ENCODE measurements at regions not wholly inside any gene's neighbourhood (a gene's known extent, or its start where the extent isn't known, plus 50 kb on each side); places are given as distances from the start of the nearest gene placed in this dataset.

DNA sequence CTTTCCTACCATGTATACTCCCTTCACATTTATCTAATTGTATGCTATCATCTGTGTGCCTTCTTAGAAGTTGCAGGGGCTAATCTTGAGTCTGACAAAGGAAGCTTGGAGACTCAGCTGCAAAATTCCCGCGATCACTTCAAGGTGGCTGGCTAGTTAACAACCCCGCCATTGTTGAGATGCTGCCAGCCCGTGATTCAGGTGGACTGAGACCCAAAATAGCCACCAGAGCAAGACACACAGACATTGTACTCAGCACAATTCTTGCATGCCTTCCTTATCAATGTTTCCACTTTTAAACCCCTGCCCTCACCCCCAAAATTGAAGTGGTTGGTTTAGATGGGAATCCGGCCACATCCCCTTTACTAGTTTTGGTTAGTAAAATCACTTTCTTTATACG is 225.8 kb upstream of the ZNF717 start:
- no peak for ATAC-seq

GRCh38 chr3:76015496-76015895 is 230.1 kb upstream of the ZNF717 start:
- no peak for ATAC-seq

DNA sequence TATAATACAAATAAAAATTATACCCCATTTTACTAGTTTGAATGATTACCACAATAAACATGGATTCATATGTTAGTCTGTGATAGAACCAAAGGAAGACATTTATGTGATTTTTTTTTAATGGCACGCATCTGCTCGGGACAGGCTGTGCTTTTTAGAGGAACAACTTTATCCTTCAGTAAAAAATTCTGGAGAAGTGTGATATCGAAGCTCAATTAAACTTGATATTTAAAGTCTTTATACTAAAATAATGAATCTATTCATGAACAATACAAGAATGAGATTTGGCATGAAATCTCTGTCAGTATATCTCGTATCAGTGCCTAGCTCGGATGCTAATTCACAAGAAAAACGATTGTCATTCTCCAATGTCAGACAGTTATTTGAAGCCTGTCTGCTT is 230.8 kb upstream of the ZNF717 start:
- no peak for ATAC-seq

GRCh38 chr3:76016769-76017439 is 231.6 kb upstream of the ZNF717 start:
- no peak for ATAC-seq

GRCh38 chr3:76021376-76021775 is 236.0 kb upstream of the ZNF717 start:
- ATAC-seq = no peak

GRCh38 chr3:76024640-76025039 is 239.3 kb upstream of the ZNF717 start:
- peak; percentile 56 for ATAC-seq

- ATAC-seq = no peak
These were observed 240.2 kb upstream of the ZNF717 start for GRCh38 chr3:76025561-76025960.

DNA sequence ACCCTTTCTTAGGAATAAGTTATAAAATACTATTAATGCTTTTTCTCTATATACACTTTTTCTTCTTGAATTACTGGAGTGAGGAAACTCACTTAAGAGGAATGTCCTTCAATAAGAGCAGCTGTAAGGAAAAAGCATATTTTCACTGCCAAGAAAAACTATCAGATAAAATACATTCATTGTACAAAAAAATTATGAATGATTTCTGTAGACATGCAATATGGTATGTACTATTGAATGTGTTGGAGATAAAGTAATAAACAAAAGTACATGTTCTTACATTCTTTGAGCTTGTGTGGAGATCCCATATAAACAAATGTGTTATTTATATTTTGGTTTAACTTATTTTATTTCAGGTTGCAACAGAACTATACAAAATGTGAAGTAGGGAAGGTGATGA is 241.0 kb upstream of the ZNF717 start:
- ATAC-seq = no peak

- no peak for ATAC-seq
These were observed 243.4 kb upstream of the ZNF717 start for GRCh38 chr3:76028774-76029173.

DNA sequence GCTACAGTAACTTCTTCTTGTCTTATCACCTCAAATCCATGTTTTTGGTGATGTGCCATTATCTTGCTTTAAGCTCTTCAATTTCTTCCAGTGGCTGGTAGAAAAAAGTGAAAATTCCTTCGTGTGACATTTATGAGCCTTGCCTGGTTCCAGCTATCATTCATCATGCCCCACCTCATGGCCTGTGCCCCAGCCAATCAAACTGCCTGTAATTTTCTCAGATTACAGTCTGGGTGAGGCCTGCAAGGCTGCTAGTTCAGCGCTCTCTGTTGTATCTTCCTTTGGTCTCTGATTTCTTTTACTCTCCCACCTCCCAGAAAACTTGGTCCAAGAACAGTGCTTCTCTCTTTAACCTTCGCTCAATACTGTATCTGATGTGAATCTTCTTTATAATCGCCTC is 249.3 kb upstream of the ZNF717 start:
- no peak for ATAC-seq

- no peak for ATAC-seq
These were observed 249.8 kb upstream of the ZNF717 start for GRCh38 chr3:76035117-76035516.

DNA sequence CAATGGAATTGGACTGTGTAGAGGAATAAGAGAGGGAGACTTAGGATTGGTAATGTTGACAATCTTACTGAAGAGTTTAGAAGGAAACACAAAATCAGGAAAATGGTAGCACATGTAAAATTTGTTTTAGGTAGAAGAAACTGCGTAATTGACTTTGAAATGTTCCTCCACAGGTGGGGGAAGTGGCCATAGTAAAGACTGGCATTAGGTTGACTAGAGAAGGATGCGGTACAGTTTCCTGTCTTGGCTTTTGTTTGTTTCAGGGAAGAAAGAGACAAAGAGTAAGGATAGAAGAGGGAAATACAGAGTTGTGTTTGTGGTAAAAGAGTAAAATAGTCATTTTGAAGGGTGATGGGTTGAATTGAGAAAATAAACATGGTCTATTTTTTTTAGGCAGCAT is 253.6 kb upstream of the ZNF717 start:
- no peak for ATAC-seq

DNA sequence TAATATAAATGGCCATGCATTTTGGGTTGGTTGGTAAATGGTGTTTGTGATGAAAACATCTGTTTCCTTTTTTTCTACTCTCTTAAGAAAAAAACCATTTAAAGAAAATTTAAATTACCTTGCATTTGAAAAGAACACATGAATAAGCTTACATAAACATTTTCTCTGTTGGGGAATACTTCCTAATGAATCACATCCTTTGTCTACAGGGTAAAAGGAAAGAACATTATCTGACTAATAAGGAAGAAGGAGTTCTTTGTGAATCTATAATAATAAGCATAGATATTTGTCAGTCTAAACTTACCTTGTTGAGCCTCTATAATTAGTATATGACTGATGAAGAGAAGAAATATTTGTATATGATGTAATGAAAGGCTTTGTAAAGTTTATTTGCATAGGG is 254.1 kb upstream of the ZNF717 start:
- ATAC-seq = peak; percentile 96

GRCh38 chr3:76040946-76041345 is 255.6 kb upstream of the ZNF717 start:
- no peak for ATAC-seq

DNA sequence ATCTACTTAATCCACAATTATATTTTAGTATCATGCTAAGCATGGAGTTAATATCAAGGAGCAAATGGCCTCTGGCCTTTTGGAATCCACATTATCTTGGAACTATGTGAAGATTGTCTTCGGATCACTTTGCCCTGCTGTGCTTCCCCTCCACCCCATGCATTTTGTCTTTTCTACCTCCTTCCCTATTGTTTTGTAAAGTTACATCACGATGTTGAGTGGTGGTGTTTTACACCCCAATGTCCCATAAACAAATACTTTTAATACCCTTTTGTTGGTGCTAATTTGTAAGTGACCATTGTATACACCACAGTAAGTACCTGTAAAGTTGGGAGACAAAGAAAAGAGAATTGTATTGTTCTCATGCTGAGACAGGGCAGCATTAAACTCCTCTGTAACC is 258.4 kb upstream of the ZNF717 start:
- ATAC-seq = no peak

- ATAC-seq = no peak
These were observed 259.6 kb upstream of the ZNF717 start for GRCh38 chr3:76044601-76045600.

DNA sequence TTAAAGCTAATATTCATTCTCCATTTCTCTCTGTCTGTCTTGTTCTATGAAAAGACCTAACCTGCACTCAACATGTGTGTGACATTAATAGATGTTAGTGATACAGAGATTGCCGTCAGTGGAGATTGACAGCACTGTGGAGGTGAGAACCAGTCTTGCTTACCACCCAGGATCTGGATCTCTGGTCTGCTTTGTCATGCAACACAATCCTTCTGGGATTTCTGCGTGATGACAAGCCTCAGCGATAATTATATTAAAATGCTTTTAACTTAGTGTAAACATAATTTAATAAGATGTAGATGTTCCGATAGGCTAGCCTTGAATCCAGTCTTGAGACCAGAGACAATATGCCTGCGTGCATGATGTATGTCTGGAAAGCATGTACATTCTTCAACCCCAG is 262.0 kb upstream of the ZNF717 start:
- no peak for ATAC-seq

DNA sequence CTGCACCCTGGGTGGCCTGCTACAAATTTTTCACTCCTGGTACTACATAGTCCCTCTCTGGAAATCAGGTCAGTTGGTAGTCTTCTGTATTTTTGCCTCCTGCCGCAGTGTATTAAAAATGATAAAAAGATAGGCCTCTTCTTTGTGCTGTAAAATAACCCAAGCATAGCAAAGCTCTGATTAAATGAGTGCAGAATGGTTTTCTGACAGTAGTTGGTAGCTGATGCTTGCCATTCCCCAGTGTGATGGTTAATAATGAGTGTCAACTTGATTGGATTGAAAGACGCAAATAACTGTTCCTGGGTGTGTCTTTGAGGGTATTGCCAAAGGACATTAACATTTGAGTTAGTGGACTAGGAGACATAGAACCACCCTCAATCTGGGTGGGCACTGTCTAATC is 264.4 kb upstream of the ZNF717 start:
- ATAC-seq = no peak

DNA sequence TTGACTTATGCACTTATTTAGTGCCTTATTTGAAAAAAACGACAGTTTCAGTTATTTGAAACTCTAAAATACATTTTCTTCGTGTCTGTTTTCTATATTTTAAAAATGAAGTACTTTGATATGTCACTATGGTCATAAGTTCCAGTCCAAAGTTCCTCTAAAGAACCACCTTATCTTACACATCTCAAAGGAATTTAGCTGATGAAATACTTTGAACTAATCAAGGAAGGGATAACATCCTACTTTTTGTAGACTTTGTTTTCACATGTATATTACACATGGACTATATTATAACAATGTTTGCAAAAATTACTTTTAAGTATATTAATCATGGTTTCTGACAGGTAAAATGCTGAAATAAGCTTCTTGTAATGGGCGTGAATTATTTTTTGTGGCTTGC is 265.8 kb upstream of the ZNF717 start:
- ATAC-seq = peak; percentile 41

GRCh38 chr3:76054404-76054803 is 269.1 kb upstream of the ZNF717 start:
- no peak for ATAC-seq

DNA sequence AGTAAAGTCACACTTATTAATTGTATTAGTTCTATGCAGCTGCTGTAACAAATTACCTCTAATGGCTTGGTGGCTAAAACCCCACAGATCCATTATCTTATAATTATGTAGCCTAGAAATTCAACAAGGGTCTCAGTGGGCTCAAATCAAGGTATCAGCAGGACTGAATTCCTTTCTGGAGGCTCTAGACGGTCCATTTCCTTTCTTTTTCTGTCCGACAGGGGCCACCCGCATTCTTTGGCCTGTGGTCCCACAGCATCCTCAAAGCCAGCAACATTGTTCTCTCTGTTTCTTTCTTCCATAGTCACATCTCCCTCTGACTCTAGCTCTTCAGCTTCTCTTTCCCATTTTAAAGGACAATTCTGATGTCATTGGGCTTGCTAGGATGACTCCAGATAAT is 276.3 kb upstream of the ZNF717 start:
- ATAC-seq = no peak

DNA sequence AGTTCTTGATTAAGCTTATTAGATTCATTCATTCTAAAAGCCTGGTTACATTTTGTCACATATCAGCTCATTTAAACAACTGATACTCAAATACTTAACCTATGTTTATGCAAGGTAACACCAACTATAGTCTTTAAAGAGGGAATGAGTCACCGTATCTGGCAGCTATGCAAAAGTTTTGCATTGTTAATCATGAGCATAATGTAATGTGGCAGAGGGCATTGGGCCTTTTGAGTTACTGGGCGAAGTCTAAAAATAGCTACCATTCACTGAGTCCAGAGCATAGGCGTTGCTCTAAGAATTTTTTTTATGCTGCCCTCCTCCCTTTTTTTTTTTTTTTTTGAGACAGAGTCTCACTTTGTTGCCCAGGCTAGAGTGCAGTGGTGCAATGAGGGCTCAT is 277.7 kb upstream of the ZNF717 start:
- ATAC-seq = peak; percentile 98

GRCh38 chr3:76063811-76064210 is 278.5 kb upstream of the ZNF717 start:
- no peak for ATAC-seq

DNA sequence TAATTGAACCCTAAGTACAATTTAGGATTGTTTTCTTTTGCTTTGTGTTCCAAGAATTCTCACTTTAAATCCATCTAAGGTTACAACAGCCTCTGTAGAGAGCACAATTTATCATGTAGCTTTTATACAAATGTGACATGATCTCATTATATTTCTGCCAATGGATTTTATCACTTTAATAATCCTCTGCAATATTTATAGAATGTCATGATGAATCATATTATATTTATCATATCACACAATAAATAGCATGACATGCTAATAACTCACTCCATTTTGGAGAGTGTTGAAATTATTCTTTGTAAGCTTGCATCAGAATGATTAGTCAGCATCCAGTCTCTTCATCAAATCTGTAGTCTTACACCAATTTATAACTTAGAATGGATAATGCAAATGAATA is 280.6 kb upstream of the ZNF717 start:
- ATAC-seq = peak; percentile 70
